Endothelial cell of umbilical vein (primary cell): ENCODE measurements at regions not wholly inside any gene's neighbourhood (a gene's known extent, or its start where the extent isn't known, plus 50 kb on each side); places are given as distances from the start of the nearest gene placed in this dataset.

Experiments used
- EZH2 ChIP-seq: IDR thresholded peaks from 2 replicates; pipeline ENCODE4 v1.6.1; 2012; ENCODE audit warnings: borderline replicate concordance, low read depth, mild to moderate bottlenecking, moderate library complexity, low read length, inconsistent platforms; ENCODE audit not compliant: severe bottlenecking
- JUN ChIP-seq: IDR thresholded peaks from 2 replicates; pipeline ENCODE4 v1.6.1; 2011; ENCODE audit warnings: borderline replicate concordance, low read depth; ENCODE audit not compliant: insufficient read length, insufficient read depth
- POLR2A ChIP-seq: IDR thresholded peaks from 2 replicates; pipeline ENCODE4 v1.6.1; 2012; ENCODE audit warnings: low read depth, mild to moderate bottlenecking, control low read depth, low read length
- POLR2AphosphoS5 ChIP-seq: IDR thresholded peaks from 2 replicates; pipeline ENCODE4 v1.6.1; 2012; ENCODE audit warnings: low read depth, mild to moderate bottlenecking, control low read depth, low read length, moderate library complexity; ENCODE audit not compliant: insufficient read depth
- TF ChIP-seq, protein P1 (sequence below), 2 donors: IDR thresholded peaks; 1 replicate in 1 of 2; 2 replicates in 1 of 2; pipeline ENCODE4 v1.5.1; 2011; ENCODE audit warnings: low read length in 2 of 2, mild to moderate bottlenecking in 2 of 2, moderate library complexity in 2 of 2, control low read depth in 1 of 2, inconsistent platforms in 1 of 2, low read depth in 1 of 2; ENCODE audit not compliant: insufficient read depth in 1 of 2; ENCODE audit errors: extremely low read depth in 1 of 2
- TF ChIP-seq, protein P2 (sequence below): IDR thresholded peaks from 2 replicates; pipeline ENCODE4 v1.6.1; 2011; ENCODE audit not compliant: insufficient read depth, insufficient read length

DNA sequence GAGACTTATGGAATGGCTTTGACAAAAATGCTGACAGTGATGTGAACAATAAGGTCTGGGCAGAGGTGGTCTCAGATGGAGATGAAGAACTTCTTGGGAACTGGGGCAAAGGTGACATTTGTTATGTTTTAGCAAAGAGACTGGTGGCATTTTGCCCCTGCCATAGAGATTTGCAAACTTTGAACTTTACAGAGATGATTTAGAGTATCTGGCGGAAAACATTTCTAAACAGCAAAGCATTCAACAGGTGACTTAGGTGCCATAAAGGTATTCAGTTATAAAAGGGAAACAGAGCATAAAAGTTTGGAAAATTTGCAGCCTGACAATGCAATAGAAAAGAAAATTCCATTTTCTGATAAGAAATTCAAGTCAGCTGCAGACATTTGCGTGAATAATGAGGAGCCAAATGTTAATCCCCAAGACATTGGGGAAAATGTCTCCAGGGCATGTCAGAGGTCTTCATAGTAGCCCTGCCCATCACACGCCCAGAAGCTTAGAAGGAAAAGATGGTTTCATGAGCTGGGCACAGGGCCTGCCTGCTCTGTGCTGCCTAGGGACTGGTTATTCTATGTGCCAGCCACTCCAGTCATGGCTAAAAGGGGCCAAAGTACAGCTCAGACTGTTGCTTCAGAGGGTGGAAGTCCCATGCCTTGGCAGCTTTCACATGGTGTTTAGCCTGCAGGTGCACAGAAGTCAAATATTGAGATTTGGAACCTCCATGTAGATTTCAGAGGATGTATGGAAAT, 782.2 kb downstream of the TRAM1L1 start:
- TF ChIP-seq, protein P1, sequence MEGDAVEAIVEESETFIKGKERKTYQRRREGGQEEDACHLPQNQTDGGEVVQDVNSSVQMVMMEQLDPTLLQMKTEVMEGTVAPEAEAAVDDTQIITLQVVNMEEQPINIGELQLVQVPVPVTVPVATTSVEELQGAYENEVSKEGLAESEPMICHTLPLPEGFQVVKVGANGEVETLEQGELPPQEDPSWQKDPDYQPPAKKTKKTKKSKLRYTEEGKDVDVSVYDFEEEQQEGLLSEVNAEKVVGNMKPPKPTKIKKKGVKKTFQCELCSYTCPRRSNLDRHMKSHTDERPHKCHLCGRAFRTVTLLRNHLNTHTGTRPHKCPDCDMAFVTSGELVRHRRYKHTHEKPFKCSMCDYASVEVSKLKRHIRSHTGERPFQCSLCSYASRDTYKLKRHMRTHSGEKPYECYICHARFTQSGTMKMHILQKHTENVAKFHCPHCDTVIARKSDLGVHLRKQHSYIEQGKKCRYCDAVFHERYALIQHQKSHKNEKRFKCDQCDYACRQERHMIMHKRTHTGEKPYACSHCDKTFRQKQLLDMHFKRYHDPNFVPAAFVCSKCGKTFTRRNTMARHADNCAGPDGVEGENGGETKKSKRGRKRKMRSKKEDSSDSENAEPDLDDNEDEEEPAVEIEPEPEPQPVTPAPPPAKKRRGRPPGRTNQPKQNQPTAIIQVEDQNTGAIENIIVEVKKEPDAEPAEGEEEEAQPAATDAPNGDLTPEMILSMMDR (IDR thresholded peaks at IDR 0.05; ENCODE audit: extremely low read depth in 1 of 2, insufficient read depth in 1 of 2, low read depth in 1 of 2, low read length in 2 of 2), result no peak
- TF ChIP-seq JUN (no peak), POLR2AphosphoS5 (no peak), EZH2 (no peak), POLR2A (no peak)
- TF ChIP-seq, protein P2, sequence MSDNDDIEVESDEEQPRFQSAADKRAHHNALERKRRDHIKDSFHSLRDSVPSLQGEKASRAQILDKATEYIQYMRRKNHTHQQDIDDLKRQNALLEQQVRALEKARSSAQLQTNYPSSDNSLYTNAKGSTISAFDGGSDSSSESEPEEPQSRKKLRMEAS, result no peak
